Neural cell (in vitro differentiated cells): ENCODE measurements at regions not wholly inside any gene's neighbourhood (a gene's known extent, or its start where the extent isn't known, plus 50 kb on each side); places are given as distances from the start of the nearest gene placed in this dataset.

Experiments
- CTCF ChIP-seq: fragments of 450-650 bp; IDR thresholded peaks from 2 replicates; pipeline ENCODE4 v1.5.1; 2014; ENCODE audit warnings: antibody characterized with exemption, mild to moderate bottlenecking, moderate library complexity; ENCODE audit not compliant: poor library complexity, severe bottlenecking
- EZH2 ChIP-seq: fragments of 200-600, 300-800 bp; shearing (Covaris generic), sonication (generic); IDR thresholded peaks from 2 replicates; pipeline ENCODE4 v1.6.1; 2014; ENCODE audit warnings: antibody characterized with exemption, low read length, borderline replicate concordance, mild to moderate bottlenecking; ENCODE audit not compliant: insufficient read depth, poor library complexity, severe bottlenecking

GRCh38 chr11:115080923-115081680, 402.8 kb downstream of the NXPE2 start:
- no peak for TF ChIP-seq CTCF
- TF ChIP-seq EZH2: no peak
